ENCODE measurements at regions not wholly inside any gene's neighbourhood (a gene's known extent, or its start where the extent isn't known, plus 50 kb on each side); places are given as distances from the start of the nearest gene placed in this dataset.

DNA sequence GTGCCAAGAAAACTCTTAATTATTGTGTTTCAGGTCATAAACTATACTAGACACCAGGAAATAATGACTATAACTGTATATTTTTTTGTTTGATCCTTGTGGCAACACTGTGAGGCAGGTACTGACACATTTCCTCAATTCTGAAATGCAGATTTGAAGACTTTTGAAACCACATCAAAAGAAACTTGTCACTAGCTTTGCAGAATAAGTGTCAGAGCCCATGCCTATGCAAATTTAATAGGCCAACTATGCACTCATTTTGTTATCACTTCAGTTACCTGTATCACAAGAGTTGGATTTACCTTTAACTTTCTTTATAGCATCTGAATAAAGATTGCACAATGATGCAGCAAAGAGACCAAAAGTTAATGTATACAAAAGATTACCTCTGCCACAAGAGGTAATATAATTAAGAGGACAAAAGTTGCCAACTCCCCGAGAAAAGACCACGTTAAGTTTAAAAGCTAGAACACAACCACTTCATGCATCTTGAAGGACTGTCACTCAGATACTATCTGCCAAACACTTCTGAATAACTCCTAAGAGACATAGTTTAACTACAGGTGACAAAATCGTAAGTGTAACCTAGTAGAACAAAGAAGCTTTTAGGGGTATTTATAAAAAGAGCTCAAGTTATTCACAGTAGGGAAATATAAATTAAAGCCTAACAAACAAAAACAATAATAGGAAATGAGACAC, 80.5 kb downstream of the ELAPOR2 start (continued):
- TF ChIP-seq, protein P1, sequence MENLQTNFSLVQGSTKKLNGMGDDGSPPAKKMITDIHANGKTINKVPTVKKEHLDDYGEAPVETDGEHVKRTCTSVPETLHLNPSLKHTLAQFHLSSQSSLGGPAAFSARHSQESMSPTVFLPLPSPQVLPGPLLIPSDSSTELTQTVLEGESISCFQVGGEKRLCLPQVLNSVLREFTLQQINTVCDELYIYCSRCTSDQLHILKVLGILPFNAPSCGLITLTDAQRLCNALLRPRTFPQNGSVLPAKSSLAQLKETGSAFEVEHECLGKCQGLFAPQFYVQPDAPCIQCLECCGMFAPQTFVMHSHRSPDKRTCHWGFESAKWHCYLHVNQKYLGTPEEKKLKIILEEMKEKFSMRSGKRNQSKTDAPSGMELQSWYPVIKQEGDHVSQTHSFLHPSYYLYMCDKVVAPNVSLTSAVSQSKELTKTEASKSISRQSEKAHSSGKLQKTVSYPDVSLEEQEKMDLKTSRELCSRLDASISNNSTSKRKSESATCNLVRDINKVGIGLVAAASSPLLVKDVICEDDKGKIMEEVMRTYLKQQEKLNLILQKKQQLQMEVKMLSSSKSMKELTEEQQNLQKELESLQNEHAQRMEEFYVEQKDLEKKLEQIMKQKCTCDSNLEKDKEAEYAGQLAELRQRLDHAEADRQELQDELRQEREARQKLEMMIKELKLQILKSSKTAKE (IDR thresholded peaks at IDR 0.05; ENCODE audit: low read depth, poor library complexity, severe bottlenecking), result no peak
- TF ChIP-seq, protein P2, sequence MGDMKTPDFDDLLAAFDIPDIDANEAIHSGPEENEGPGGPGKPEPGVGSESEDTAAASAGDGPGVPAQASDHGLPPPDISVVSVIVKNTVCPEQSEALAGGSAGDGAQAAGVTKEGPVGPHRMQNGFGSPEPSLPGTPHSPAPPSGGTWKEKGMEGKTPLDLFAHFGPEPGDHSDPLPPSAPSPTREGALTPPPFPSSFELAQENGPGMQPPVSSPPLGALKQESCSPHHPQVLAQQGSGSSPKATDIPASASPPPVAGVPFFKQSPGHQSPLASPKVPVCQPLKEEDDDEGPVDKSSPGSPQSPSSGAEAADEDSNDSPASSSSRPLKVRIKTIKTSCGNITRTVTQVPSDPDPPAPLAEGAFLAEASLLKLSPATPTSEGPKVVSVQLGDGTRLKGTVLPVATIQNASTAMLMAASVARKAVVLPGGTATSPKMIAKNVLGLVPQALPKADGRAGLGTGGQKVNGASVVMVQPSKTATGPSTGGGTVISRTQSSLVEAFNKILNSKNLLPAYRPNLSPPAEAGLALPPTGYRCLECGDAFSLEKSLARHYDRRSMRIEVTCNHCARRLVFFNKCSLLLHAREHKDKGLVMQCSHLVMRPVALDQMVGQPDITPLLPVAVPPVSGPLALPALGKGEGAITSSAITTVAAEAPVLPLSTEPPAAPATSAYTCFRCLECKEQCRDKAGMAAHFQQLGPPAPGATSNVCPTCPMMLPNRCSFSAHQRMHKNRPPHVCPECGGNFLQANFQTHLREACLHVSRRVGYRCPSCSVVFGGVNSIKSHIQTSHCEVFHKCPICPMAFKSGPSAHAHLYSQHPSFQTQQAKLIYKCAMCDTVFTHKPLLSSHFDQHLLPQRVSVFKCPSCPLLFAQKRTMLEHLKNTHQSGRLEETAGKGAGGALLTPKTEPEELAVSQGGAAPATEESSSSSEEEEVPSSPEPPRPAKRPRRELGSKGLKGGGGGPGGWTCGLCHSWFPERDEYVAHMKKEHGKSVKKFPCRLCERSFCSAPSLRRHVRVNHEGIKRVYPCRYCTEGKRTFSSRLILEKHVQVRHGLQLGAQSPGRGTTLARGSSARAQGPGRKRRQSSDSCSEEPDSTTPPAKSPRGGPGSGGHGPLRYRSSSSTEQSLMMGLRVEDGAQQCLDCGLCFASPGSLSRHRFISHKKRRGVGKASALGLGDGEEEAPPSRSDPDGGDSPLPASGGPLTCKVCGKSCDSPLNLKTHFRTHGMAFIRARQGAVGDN (IDR thresholded peaks at IDR 0.05), result no peak
- TF ChIP-seq KAT2A (conservative IDR thresholded peaks at IDR 0.05; ENCODE audit: control insufficient read depth, low read depth, low read length), result no peak
- no peak for TF ChIP-seq EZH2 (IDR thresholded peaks at IDR 0.05; ENCODE audit: borderline replicate concordance, control insufficient read depth, low read depth, low read length)
- no peak for TF ChIP-seq MTA2 (IDR thresholded peaks at IDR 0.05; ENCODE audit: low read depth)
- TF ChIP-seq ZNF622 (IDR thresholded peaks at IDR 0.05), result no peak
- TF ChIP-seq, protein P3, sequence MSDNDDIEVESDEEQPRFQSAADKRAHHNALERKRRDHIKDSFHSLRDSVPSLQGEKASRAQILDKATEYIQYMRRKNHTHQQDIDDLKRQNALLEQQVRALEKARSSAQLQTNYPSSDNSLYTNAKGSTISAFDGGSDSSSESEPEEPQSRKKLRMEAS (IDR thresholded peaks at IDR 0.05; ENCODE audit: low read depth, low read length), result no peak
- TF ChIP-seq, protein P4, sequence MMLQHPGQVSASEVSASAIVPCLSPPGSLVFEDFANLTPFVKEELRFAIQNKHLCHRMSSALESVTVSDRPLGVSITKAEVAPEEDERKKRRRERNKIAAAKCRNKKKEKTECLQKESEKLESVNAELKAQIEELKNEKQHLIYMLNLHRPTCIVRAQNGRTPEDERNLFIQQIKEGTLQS (IDR thresholded peaks at IDR 0.05; ENCODE audit: borderline replicate concordance, extremely low read depth, low read depth, low read length), result no peak
- no peak for TF ChIP-seq RFX5 (IDR thresholded peaks at IDR 0.05; ENCODE audit: low read depth, low read length)
- no peak for TF ChIP-seq CEBPB (IDR thresholded peaks at IDR 0.05; ENCODE audit: borderline replicate concordance in 1 of 2, low read depth in 2 of 2, low read length in 2 of 2)
- no peak for TF ChIP-seq CHD2 (IDR thresholded peaks at IDR 0.05; ENCODE audit: borderline replicate concordance, low read depth, low read length)
- no peak for TF ChIP-seq CBX5 (IDR thresholded peaks at IDR 0.05; ENCODE audit: low read depth)
- TF ChIP-seq RBBP5 (conservative IDR thresholded peaks at IDR 0.05), result no peak
- TF ChIP-seq BCL11A (IDR thresholded peaks at IDR 0.05; ENCODE audit: low read depth, low read length), result 0 out of 2 replicates have a peak, but pooled peaks have one; percentile 9
- TF ChIP-seq, protein P5, sequence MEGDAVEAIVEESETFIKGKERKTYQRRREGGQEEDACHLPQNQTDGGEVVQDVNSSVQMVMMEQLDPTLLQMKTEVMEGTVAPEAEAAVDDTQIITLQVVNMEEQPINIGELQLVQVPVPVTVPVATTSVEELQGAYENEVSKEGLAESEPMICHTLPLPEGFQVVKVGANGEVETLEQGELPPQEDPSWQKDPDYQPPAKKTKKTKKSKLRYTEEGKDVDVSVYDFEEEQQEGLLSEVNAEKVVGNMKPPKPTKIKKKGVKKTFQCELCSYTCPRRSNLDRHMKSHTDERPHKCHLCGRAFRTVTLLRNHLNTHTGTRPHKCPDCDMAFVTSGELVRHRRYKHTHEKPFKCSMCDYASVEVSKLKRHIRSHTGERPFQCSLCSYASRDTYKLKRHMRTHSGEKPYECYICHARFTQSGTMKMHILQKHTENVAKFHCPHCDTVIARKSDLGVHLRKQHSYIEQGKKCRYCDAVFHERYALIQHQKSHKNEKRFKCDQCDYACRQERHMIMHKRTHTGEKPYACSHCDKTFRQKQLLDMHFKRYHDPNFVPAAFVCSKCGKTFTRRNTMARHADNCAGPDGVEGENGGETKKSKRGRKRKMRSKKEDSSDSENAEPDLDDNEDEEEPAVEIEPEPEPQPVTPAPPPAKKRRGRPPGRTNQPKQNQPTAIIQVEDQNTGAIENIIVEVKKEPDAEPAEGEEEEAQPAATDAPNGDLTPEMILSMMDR (IDR thresholded peaks at IDR 0.05 in 2 of 3, conservative IDR thresholded peaks at IDR 0.05 in 1 of 3; ENCODE audit: control insufficient read depth in 2 of 3, extremely low read depth in 1 of 3, insufficient read depth in 1 of 3, low read depth in 3 of 3, low read length in 3 of 3), result no peak
- TF ChIP-seq ESRRA (IDR thresholded peaks at IDR 0.05; ENCODE audit: low read length), result no peak
- no peak for TF ChIP-seq EP300 (IDR thresholded peaks at IDR 0.05; ENCODE audit: borderline replicate concordance in 1 of 2, control insufficient read depth in 1 of 2, low read depth in 2 of 2, low read length in 2 of 2)
- no peak for TF ChIP-seq ASH2L (IDR thresholded peaks at IDR 0.05; ENCODE audit: borderline replicate concordance, low read depth)
- TF ChIP-seq SUPT20H (IDR thresholded peaks at IDR 0.05; ENCODE audit: borderline replicate concordance, control insufficient read depth, low read depth, low read length), result no peak
- TF ChIP-seq PML (IDR thresholded peaks at IDR 0.05; ENCODE audit: low read length), result peak; percentile 44; the same call in 1 of the 2 replicates
- no peak for TF ChIP-seq ZNF274 (IDR thresholded peaks at IDR 0.05; ENCODE audit: insufficient read depth, insufficient read length)
